Adrenal gland (tissue), 9 donors: ENCODE measurements at regions not wholly inside any gene's neighbourhood (a gene's known extent, or its start where the extent isn't known, plus 50 kb on each side); places are given as distances from the start of the nearest gene placed in this dataset.

Source experiments
- DNase-seq, 7 donors: peaks; one replicate each; pipeline ENCODE4 v3.0.0-alpha.2; 2019 to 2020
- H3K27ac ChIP-seq, 5 donors: fragments of 200-600 bp; sonication (generic) in 4 of 5; 1 replicate in 3 of 5; 2 replicates in 2 of 5; pipeline versions ENCODE4 v1.5.1 to v1.8.0; 2016 to 2020; ENCODE audit warnings: mild to moderate bottlenecking in 1 of 5
- H3K27me3 ChIP-seq: fragments of 200-600 bp; 2 replicates; pipeline ENCODE4 v1.8.0; 2021
- H3K36me3 ChIP-seq, 2 donors: fragments of 200-600 bp; replicated peaks in 1 of 2; 1 replicate in 1 of 2; 2 replicates in 1 of 2; pipeline versions ENCODE4 v1.5.1 to v1.8.0; 2018 to 2022
- H3K4me1 ChIP-seq, 2 donors: fragments of 200-600 bp; replicated peaks in 1 of 2; 1 replicate in 1 of 2; 2 replicates in 1 of 2; pipeline versions ENCODE4 v1.5.1 to v1.8.0; 2018 to 2021
- H3K4me3 ChIP-seq, 4 donors: fragments of 200-600 bp; sonication (generic) in 3 of 4; one replicate each; pipeline ENCODE4 v1.5.1; 2016 to 2018
- H3K9me3 ChIP-seq, 3 donors: fragments of 200-600 bp; sonication (generic) in 1 of 3; replicated peaks in 1 of 3; 1 replicate in 2 of 3; 2 replicates in 1 of 3; pipeline versions ENCODE4 v1.5.1 to v1.8.0; 2016 to 2021
- CTCF ChIP-seq, 6 experiments: fragments of 450-650 bp in 4 of 6; fragments of 200-600 bp in 2 of 6; sonication (generic) in 1 of 6; IDR thresholded peaks; 1 replicate in 5 of 6; 2 replicates in 1 of 6; pipeline versions ENCODE4 v1.5.1 to v1.8.0; 2016 to 2021; ENCODE audit warnings: antibody characterized with exemption in 6 of 6, mild to moderate bottlenecking in 2 of 6, moderate library complexity in 1 of 6
- POLR2A ChIP-seq, 2 donors: fragments of 450-650 bp; IDR thresholded peaks; one replicate each; pipeline ENCODE4 v1.6.1; 2017; ENCODE audit warnings: antibody characterized with exemption in 2 of 2, mild to moderate bottlenecking in 2 of 2, moderate library complexity in 1 of 2
- WGBS, 4 donors: extraction: QIAGEN DNeasy Blood & Tissue Kit in 2 of 4; methylation state at CpG; one replicate each; pipeline versions ENCODE4 v1.1.5 to v1.1.7; 2013 to 2017; 5-methylcytosine and 5-hydroxymethylcytosine counted together
- intact Hi-C, 2 donors: fragments of 100-400 bp; cut with DNase I; formaldehyde crosslinking; loops; one replicate each; pipeline versions ENCODE4 v1.14.1 to v1.15.0; 2022 to 2023
- donor health status: healthy with polysubstance abuse.
- donor health status: Bipolar disorder and iron deficiency.
- donor health status: DM: yes; HTN: yes; CAD: no.
- donor health status: DM: no; HTN: no; CAD: no.
- donor health status: DM: no; HTN: no; CAD: no.

- no peak overlapping the region for H3K4me3 ChIP-seq
- no peaks in the 10 kb centered on the region for H3K36me3 ChIP-seq
- no peak for DNase-seq
- H3K27me3 ChIP-seq = no peaks in the 10 kb centered on the region
- H3K9me3 ChIP-seq = no peaks in the 10 kb centered on the region
- intact Hi-C loops = no loop called here
- no peak overlapping the region for H3K27ac ChIP-seq
- WGBS, 4 donors = 53 to 70% (median 63%) methylated on average over 2 of the region's 2 CpGs
- H3K4me1 ChIP-seq = no peaks in the 10 kb centered on the region
- TF ChIP-seq CTCF (IDR thresholded peaks at IDR 0.05) = no peak
- no peak for TF ChIP-seq POLR2A (IDR thresholded peaks at IDR 0.05)
Observed at GRCh38 chr3:150133293-150133692, 162.6 kb upstream of the PFN2 start.

- intact Hi-C loops = no loop called here
- 54 to 65% (median 58%) methylated on average over 6 of the region's 6 CpGs for WGBS, 4 donors
Observed at GRCh38 chr3:150132101-150132749, 161.5 kb upstream of the PFN2 start.

GRCh38 chr3:150131663-150132062 is 161.0 kb upstream of the PFN2 start:
- Histone ChIP-seq H3K4me3 (no peak overlapping the region), H3K9me3 (no peaks in the 10 kb centered on the region), H3K4me1 (no peaks in the 10 kb centered on the region), H3K27me3 (no peaks in the 10 kb centered on the region), H3K27ac (no peak overlapping the region), H3K36me3 (no peaks in the 10 kb centered on the region)
- 80 to 83% (median 81%) methylated on average over 3 of the region's 3 CpGs for WGBS, 4 donors
- intact Hi-C loops = no loop called here
- TF ChIP-seq POLR2A (IDR thresholded peaks at IDR 0.05) = no peak
- no peak for DNase-seq

More at GRCh38 chr3:150132101-150132749, 161.5 kb upstream of the PFN2 start:
- H3K9me3 ChIP-seq = no peaks in the 10 kb centered on the region
- no peaks in the 10 kb centered on the region for H3K36me3 ChIP-seq
- TF ChIP-seq CTCF (IDR thresholded peaks at IDR 0.05) = no peak
- TF ChIP-seq POLR2A (IDR thresholded peaks at IDR 0.05) = no peak
- no peaks in the 10 kb centered on the region for H3K4me1 ChIP-seq
- H3K27me3 ChIP-seq = no peaks in the 10 kb centered on the region
- DNase-seq = no peak
- H3K4me3 ChIP-seq = no peak overlapping the region
- H3K27ac ChIP-seq = no peak overlapping the region

- Histone ChIP-seq H3K9me3 (no peaks in the 10 kb centered on the region), H3K27ac (no peak overlapping the region), H3K27me3 (no peaks in the 10 kb centered on the region), H3K36me3 (no peaks in the 10 kb centered on the region), H3K4me3 (no peak overlapping the region), H3K4me1 (no peaks in the 10 kb centered on the region)
- TF ChIP-seq CTCF (IDR thresholded peaks at IDR 0.05) (no peak), POLR2A (IDR thresholded peaks at IDR 0.05) (no peak)
- 71 to 100% (median 88%) methylated on average over 3 to 5 of the region's 5 CpGs for WGBS, 4 donors
- no peak for DNase-seq
- intact Hi-C loops = no loop called here
Observed at GRCh38 chr3:150130404-150131100, 159.9 kb upstream of the PFN2 start.

- TF ChIP-seq POLR2A (IDR thresholded peaks at IDR 0.05) (no peak), CTCF (IDR thresholded peaks at IDR 0.05) (no peak)
- intact Hi-C loops = no loop called here
- Histone ChIP-seq H3K36me3 (no peaks in the 10 kb centered on the region), H3K27ac (no peak overlapping the region), H3K27me3 (no peaks in the 10 kb centered on the region), H3K4me1 (no peaks in the 10 kb centered on the region), H3K9me3 (no peaks in the 10 kb centered on the region), H3K4me3 (no peak overlapping the region)
- DNase-seq = no peak
- WGBS, 4 donors = 60 to 71% (median 68%) methylated on average over 4 of the region's 4 CpGs
Observed at GRCh38 chr3:150129166-150129565, 158.5 kb upstream of the PFN2 start.
